CD4-positive, alpha-beta T cell treated with Interleukin-4 for 1 hour (primary cell): ENCODE measurements at regions not wholly inside any gene's neighbourhood (a gene's known extent, or its start where the extent isn't known, plus 50 kb on each side); places are given as distances from the start of the nearest gene placed in this dataset.

Source experiments
- DNase-seq, 2 donors: peaks; one replicate each; pipeline ENCODE4 v3.0.0-alpha.2; 2020 to 2022

DNA sequence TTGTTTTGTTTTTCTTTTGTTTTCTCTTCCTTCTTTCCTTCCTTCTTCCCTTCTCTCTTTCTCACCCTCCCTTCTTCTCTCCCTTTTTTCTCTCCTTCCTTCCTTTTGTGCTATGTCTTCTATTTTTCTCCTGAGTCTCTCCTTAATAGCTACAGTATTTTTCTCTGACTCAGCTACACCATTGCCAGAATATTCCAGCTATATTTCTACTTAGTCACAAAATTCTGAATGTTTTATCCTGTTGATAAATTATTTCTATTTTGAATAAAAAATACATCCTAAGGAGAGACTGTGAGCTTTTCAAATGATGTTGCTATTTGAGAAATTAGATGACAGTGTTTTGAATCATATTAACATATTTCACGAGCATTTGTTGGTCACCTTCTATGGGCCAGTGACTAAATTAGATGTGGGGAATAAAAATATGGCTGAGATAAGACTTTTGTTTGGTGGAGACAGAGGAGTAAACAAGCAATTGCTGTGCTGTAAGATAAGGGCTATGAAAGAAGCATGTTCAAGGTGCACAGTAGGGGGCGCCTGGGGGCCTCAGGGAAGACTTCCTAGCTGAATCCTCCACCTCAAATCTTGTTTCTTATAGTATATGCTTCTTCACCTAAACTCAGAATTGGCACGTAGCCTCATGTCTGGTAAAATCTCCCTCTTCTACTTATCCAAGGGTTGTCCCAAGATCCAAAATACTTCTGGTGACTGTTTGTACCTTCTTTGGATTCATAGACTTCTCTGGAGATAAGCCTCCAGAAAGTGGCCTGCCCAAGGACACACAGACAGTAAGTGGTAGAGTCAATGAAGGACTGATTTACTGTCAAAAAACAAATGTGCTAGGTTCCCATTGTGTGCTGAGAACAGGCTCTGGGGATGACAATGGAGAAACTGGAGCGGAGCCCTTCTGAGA lies 115.5 kb upstream of the CREB5 start:
- peak; percentile 19 to 24 for DNase-seq

DNA sequence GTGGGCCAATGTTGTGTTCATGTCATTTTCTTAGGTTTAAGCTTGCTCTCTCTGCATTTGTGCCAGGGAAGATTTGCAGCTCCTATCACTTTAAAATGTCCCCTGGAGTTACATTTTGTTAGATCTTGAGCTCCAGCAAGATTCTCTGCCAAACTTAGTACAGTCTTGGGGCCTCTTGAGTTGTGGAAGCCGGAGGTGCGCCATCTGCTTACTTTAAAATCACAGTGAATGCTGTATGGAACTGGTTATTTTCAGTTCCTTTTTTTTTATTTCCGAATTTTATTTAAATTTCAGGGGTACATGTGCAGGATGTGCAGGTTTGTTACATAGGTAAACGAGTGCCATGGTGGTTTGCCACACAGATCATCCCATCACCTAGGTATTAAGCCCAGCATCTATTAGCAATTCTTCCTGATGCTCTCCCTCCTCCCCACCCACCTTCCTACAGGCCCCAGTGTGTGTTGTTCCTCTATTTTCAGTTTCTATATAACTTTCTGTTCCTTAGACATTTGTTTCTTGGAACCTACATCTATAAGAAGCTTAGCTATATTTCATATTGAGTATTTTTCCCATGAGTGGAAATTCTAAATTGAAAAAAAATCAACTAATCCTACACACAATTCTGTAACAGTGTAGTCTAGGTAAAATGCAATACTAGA lies 114.4 kb upstream of the CREB5 start:
- no peak for DNase-seq

DNA sequence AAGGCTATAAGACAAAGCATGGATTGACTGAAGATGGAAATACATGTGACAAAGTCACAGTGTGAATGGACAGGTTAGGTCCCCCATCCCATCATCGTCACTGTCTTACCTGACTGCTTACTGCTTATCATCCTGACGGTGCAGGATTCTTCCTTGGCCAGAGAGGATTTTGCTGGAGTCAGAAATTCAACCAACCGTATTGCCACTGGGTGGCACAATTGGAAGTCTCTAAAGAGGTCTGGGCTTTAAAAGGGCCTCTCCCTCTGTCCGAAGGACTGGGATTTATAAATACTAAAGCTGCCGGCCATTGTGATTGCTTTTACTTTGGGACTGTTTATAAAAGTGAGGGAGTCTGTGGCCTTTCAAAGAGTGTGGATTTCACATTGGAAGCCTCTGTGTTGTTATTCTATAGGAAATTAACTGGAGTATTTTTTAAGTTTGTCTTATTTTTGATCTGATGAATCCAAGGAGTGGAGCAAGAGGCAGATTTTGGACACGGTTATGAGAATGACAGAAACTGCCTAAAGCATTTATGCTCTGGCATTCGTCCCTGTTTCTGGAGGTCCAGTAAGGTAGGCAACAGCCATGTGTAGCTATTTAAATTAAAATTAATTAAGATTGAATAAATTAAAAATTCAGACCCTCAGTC lies 113.3 kb upstream of the CREB5 start:
- no peak for DNase-seq

DNA sequence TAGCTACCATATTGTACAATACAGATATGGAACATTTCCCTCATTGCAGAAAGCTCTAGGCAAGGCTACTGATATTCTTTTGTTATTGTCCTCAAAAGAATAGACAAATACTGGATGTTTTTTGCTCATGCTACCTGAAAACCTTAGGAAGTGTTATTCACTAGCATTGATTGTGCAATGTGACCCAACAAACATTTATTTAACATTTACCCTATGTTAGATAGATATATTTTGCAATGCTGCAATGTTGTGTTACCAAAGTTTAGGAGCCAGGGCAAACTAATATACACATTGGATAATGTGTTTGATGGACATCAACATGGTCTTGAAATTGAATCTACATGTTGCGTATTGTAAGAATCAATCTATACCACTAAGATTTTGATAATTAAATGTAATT lies 112.8 kb upstream of the CREB5 start:
- no peak for DNase-seq

DNA sequence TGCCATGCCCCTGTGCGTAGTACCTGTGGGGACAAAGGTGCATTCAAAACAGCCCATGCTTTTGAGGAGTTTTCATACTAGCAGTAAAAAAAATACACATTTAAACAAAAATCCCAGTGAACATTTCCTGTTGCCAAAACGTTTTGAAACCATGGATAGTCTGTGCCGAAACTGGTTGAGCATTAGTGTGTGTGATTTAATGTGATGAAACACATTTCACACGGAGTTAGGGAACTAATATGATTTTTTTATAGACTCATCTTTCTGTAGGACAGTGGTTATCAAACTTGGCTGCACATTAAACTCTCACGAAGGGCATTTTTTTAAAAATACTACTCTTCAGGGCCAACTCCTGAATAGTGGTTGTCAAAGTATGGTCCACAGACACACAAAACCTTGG lies 111.8 kb upstream of the CREB5 start:
- no peak for DNase-seq

DNA sequence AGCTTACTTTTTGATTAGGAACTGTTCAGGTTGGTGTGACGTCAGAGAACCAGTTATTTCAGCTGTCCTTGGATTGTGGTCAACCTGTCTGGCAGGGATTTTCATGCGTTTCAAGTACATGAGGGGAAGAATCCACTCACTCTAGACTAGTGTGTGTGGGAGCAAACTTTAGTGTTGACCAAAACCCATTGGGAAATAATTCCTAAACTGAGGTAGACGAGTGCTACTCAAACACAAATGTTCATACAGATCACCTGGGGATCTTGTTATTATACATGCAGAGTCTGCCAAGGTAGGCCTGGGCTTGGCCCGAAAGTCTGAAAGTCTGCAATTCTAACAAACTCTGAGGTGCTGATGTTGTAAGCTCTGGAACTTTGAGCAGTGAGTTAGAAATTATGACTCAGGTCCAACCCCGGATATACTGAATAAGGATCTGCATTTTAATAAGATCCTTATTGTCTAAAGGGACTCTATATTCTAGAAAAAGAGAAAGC lies 111.1 kb upstream of the CREB5 start:
- no peak for DNase-seq

DNA sequence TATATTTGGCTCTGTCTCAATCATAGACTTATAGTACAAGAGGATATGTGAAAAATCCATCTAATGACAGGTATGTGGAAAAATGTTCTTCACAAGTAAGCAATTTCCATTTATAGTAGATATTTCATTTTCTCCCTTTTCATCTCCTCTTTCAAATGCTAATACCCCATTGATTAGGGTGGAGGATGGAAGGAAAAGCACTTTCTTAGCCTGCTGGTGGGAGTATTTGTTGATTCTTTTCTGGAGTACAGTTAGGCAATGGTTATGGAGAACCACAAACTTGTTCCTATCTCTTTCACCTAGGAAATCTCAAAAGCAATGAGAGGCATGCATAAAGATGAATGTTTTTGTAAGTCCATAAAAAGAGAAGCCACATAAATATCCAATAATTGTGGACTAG lies 108.0 kb upstream of the CREB5 start:
- DNase-seq = no peak

DNA sequence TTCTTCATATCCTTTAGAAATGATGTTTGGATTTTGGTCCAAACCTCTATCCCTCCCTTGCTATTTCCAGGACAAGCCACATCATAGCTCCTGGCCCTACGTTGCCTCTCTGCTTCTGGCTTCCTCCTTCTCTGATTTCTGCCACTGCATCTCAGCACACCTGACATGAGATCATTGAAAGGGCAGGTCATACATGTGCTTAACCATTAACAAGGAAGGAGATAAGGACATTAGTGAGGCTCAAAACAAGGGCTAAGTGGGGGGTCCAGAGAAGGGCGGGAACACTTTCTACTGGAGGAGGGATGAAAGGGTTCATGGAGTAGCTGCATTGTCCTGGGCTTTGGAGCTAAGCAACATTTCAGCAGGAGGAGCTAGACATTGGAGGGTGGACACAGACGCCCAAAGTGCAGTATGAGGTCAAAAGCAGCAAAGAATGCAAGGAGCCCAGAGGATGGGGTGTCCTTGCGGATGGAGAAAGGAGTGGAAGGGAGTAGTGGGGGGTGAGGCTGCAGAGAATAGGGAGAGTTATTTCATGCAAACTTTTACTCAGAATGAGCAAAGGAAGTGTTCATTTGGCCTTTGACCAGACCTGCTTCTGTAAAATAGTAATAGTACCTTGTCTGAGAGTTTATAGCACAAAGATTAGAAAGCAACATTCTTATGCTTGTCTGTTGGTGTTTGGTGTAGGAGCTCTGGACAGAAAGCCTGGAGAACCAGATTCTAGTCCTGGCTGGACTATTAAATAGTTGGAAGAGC lies 102.4 kb upstream of the CREB5 start:
- no peak for DNase-seq

DNA sequence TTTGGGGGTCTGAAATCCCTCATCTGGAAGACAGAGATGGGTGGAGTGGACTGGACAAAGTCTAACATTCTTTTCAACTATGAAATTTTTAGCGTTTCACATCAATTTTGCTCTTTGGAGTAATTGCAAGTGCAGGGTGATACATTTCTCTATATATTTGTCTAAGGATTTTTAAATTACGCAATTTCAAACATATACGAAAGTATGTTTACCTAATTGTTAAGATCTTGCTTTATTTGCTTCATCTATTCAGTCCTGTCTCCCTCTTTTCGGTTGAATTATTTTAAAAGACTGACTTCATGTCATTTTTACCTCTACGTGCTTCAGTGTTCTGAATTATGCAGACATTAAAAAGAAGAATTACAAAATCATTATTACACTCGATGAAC lies 101.9 kb upstream of the CREB5 start:
- DNase-seq = no peak

DNA sequence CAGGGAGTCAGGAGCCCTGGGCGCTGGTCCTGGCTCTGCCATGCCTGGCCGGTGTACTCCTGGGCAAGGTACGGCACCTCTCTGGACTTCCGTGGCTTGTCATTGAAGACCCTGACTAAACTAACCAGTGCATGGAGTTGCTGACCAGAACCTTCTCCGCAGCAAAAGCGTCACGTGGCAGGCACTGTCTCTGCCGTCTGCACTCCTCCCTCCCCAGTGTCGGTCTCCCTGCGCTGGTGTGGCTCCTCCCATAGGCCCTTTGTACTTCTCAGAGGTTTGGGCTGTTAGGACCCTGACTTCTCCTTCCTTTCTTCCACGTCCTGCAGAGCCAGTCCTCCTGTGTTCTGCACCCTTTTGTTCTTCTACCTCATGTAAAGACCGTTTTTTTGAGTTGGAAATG lies 100.6 kb upstream of the CREB5 start:
- no peak for DNase-seq

DNA sequence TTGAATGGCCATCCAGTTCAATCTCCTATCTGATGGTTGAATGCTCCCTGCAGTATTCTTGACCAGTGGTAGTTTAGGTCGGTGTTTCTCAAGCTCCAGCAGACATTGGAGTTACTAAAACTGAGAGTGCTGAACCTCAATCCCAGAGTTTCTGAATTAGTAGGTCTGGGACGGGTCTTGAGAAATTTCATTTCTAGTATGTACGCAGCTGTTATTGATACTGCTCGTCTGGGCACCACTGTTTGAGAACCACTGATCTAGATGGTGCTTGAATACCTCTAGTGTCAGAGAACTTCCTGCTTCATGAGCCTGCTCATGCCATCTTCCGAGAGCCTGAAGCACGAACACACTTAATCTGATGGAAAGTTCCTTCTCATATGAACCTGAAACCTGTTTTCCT lies 99.4 kb upstream of the CREB5 start:
- no peak for DNase-seq

DNA sequence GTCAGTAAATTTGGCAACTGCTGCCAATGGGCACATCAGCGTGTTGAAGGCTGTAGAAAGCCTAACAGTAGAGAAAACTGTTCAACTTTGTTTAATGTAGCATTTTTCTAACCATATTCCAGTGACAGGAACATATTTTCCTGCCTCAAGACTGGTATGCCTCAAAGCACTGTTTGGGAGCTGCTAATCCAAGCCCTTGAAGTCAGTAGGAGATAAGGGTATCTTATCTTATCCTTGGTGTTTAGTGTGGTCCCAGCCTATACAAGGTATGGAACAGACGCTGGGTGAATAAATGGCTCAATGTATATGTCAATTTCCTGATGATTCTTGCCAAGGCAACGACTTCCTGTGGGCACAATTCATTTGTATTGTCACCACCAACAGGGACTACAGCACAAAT lies 97.5 kb upstream of the CREB5 start:
- DNase-seq = no peak

DNA sequence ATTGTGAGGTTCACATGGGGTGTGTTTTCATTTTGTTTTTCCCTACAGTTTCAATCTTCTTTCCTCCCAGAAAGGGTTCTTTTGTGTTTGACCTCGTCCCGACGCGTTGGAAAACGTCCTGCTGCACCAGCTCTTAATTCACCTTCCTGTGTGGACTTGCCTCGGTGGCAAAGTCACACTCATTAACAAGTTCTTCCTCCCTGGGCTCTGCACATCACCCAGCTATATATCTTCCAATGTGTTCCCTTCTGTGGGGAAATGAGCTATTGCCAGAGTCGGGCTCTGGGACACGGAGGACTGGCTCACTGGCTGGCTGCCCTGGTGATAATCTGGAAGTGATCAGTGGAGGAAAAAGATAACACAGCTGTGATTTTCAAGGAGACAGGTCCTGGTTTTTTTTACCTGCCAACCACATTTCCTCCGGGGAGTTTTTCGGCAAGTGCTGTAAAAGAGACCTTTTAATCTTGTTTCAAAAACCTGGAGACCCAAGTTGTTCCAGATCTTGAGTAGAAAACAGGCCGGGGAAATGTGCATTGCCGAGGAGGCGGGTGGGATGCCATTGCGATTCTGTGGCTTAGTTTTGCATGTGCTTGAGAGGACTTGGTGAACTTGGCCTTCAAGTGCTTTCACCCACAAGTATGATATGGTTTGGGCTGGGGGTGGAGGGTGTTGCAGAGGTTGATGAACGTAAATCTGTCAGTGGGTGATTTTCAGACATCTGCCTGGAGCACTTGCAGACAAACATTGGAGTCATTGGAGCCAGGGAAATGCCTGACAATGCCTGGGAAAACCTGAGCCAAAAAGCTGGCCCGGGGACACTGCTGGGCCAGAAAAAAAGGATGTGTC lies 96.5 kb upstream of the CREB5 start:
- DNase-seq = no peak

DNA sequence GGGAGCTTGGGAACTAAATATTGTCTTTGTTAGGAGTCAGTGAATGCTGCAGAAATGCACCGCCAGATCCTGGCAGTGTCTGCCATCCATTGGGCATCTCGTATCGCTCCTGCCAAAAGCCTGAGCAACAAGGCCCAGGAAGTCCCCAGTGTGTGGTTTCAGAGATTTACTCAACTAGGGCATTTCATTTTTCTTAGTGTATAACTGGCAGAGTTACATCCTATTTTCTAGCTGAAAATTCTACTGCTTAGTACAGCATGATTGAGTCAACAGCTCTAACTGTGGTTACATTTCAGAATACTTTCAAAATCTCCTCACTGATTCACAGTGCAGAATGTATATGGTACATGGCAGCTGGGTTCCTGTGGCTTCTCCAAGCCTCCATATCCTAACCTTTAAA lies 95.8 kb upstream of the CREB5 start:
- no peak for DNase-seq

DNA sequence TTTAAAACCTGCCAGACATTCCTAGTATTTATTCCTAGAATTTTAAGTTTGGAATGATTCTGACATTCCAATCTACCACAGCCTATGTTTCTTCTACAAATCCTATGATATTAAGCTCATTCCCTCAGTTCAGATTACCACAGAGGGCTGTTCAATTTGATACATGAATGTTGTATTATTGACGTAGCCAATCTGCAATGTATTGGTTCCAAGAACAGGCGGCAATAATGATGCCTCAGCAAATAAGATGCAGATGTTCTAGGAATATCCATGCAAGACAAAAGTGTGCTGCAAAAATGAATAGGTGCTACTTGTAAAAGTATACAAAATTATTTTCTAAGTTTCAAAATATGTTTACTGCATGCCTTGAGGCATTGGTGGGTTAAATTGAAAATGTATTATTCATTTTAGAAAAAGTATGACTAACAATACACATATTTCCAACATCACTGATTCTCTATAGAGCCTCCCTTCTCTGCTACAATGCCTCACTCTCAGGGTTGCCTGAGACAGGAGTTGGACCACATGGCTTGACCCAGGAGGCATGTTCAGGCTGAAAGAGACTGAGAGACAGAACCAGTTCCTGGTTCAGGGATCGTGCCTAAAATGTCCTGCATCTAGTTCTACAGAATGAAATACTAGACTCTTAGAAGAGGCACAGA lies 94.1 kb upstream of the CREB5 start:
- no peak for DNase-seq

DNA sequence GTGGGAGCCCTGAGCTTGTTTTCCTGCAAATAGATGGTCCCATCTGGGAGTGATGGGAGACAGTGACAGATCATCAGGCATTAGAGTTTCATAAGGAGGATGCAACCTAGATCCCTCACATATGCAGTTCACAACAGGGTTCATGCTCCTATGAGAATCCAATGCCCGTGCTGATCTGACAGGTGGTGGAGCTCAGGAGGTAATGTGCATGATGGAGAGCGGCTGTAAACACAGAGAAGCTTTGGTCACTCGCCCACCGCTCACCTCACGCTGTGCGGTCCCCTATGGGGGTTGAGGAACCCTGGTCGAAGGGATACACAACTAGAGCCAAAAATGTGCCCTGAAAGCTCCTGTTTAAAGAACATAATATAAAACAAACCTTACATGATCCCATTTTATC lies 88.5 kb upstream of the CREB5 start:
- no peak for DNase-seq

DNA sequence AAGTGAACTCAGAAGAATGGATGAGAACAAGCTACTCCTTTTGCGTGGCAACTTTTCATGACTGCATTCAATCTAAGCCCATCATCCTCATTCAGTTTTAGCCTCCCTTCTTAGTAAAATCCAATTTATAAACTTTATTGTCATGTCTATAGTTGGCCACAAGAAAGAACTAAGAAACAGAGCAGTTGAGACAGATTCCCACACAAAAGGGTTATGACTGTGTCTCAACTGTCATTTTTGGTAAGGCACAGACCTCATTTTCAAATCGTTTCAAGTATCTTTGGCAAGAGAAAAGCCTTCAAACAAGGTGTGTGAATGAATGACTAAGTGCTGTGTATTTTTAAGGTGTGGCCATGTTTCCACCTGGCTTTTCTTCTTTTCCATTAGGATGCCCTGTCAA lies 84.2 kb upstream of the CREB5 start:
- DNase-seq = no peak

DNA sequence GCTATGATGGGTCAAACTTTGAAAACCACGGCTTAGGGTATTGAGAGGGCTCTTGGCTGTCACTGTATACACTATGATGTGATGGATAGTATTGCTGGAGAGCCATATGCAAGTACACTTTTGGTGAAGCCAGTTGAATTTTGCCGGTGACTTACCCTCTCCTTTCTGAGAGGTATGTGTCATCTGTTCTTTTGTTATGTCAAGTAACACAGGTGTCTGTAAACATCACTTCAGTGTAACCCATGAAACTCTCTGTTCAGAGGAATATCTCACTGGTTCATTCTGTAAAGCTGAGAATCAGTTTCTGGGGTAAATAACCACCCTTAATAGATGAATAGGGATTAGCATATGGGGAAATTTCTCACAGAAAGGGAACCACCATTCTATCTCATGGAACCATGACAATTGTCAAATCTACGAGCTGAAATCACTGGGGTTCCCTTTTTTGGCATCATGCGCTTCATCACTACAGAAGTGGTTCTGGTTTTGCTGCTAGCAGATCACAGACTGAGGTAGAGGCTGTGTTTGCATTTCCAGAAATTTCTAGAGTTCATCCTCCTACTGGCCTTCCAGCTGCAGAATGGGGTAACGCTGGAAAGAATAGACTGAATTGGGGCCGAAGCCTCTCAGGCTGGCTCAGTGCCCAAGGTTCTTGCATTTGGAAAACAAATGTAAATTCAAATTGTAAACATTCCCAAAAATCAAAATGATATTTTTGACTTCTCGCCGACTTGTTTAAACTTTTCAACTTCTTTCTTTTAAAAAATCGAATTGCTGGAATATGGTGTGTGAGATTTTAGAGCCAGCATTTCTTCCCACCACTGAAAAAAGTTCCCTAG lies 83.3 kb upstream of the CREB5 start:
- no peak for DNase-seq

DNA sequence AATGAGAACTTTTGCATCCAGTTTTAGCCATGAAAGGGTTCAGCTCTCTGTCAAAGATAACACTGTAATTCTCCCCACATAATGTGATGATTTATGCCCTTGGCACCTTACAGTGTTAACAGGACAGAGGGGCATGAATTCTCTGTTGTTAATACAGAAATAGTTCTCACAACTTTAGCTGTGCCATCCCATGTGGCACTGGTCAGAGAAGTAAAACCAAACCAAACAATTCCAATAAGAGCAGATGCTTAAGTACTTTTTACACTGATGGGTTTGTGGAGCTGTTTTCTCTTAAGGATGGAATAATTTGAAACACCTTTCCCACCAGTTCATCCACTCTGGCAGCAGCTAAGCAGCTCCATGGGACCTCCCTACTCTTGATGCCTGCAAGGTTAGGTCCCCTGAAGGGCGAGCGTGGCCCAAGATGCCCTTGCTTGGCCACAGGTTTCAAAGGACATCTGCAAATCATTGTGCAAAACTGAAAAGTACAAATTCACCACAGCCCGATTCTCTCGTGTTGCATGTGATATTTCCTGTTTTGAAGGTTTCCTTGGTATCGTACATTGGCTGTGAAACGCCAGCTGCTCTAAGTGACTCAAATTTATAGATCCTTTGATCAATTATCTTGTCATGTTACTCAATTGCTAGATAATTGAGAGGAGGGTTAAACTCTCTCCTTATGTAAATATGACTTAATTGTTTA lies 82.5 kb upstream of the CREB5 start:
- DNase-seq = peak; percentile 29 to 42
